SK-N-SH treated with all-trans-retinoic acid at 6 μM for 48 hours (cell line): ENCODE measurements at regions not wholly inside any gene's neighbourhood (a gene's known extent, or its start where the extent isn't known, plus 50 kb on each side); places are given as distances from the start of the nearest gene placed in this dataset.

Experiments used
- ATAC-seq: fragments of 200-7000 bp; cut with Tn5 transposase; 3 replicates; pipeline ENCODE4 v1.9.1; 2020; ENCODE audit warnings: mild to moderate bottlenecking, moderate library complexity
- ARNTL ChIP-seq: fragments of 450-650 bp; formaldehyde crosslinking; IDR thresholded peaks from 2 replicates; pipeline ENCODE4 v1.5.0; 2020; ENCODE audit warnings: low read depth, mild to moderate bottlenecking, moderate library complexity, borderline replicate concordance
- CSDC2 ChIP-seq: fragments of 250-450 bp; sonication (Bioruptor Pico); IDR thresholded peaks from 2 replicates; pipeline ENCODE4 v1.5.0; 2020; ENCODE audit warnings: mild to moderate bottlenecking, moderate library complexity
- CSRNP3 ChIP-seq: fragments of 250-450 bp; sonication (Bioruptor Pico); IDR thresholded peaks from 2 replicates; pipeline ENCODE4 v1.5.1; 2021; ENCODE audit warnings: mild to moderate bottlenecking, moderate library complexity
- ESRRG ChIP-seq: fragments of 250-450 bp; sonication (Bioruptor Pico); IDR thresholded peaks from 2 replicates; pipeline ENCODE4 v1.6.1; 2021; ENCODE audit warnings: mild to moderate bottlenecking
- GLIS3 ChIP-seq: fragments of 250-450 bp; sonication (Bioruptor Pico); IDR thresholded peaks from 2 replicates; pipeline ENCODE4 v1.5.0; 2020; ENCODE audit warnings: mild to moderate bottlenecking, moderate library complexity
- ISL1 ChIP-seq: fragments of 250-450 bp; sonication (Bioruptor Pico); IDR thresholded peaks from 2 replicates; pipeline ENCODE4 v2.1.2; 2022; ENCODE audit warnings: mild to moderate bottlenecking, moderate library complexity
- OSR1 ChIP-seq: fragments of 250-450 bp; sonication (Bioruptor Pico); IDR thresholded peaks from 2 replicates; pipeline ENCODE4 v1.8.0; 2022; ENCODE audit warnings: moderate library complexity, mild to moderate bottlenecking, inconsistent platforms
- PATZ1 ChIP-seq: fragments of 250-450 bp; sonication (Bioruptor Pico); IDR thresholded peaks from 2 replicates; pipeline ENCODE4 v1.8.0; 2020; ENCODE audit warnings: mild to moderate bottlenecking, moderate library complexity, borderline replicate concordance
- PPARA ChIP-seq: fragments of 250-450 bp; sonication (Bioruptor Pico); IDR thresholded peaks from 2 replicates; pipeline ENCODE4 v1.5.0; 2020; ENCODE audit warnings: mild to moderate bottlenecking, borderline replicate concordance
- SNAI2 ChIP-seq: fragments of 250-450 bp; sonication (Bioruptor Pico); IDR thresholded peaks from 2 replicates; pipeline ENCODE4 v1.5.0; 2020; ENCODE audit warnings: mild to moderate bottlenecking, moderate library complexity
- TOX ChIP-seq: fragments of 250-450 bp; sonication (Bioruptor Pico); IDR thresholded peaks from 2 replicates; pipeline ENCODE4 v1.8.0; 2021; ENCODE audit warnings: mild to moderate bottlenecking, moderate library complexity, borderline replicate concordance
- TSHZ2 ChIP-seq: fragments of 250-450 bp; sonication (Bioruptor Pico); IDR thresholded peaks from 2 replicates; pipeline ENCODE4 v1.5.0; 2020; ENCODE audit warnings: mild to moderate bottlenecking, moderate library complexity
- ZC3H10 ChIP-seq: fragments of 250-450 bp; sonication (Bioruptor Pico); IDR thresholded peaks from 2 replicates; pipeline ENCODE4 v1.5.1; 2021; ENCODE audit warnings: mild to moderate bottlenecking, moderate library complexity
- ZFP30 ChIP-seq: fragments of 450-650 bp; formaldehyde crosslinking; IDR thresholded peaks from 2 replicates; pipeline ENCODE4 v1.5.0; 2022; ENCODE audit warnings: mild to moderate bottlenecking, moderate library complexity
- ZNF565 ChIP-seq: fragments of 450-650 bp; formaldehyde crosslinking; conservative IDR thresholded peaks from 2 replicates; pipeline ENCODE4 v1.5.0; 2020; ENCODE audit warnings: low read depth, mild to moderate bottlenecking, moderate library complexity
- ZNF70 ChIP-seq: fragments of 450-650 bp; formaldehyde crosslinking; IDR thresholded peaks from 2 replicates; pipeline ENCODE4 v1.5.0; 2020; ENCODE audit warnings: mild to moderate bottlenecking, moderate library complexity
- ZNF8 ChIP-seq: fragments of 450-650 bp; formaldehyde crosslinking; IDR thresholded peaks from 2 replicates; pipeline ENCODE4 v1.5.0; 2020; ENCODE audit warnings: mild to moderate bottlenecking, moderate library complexity
- TF ChIP-seq, protein P1 (sequence below): fragments of 250-450 bp; sonication (Bioruptor Pico); IDR thresholded peaks from 2 replicates; pipeline ENCODE4 v1.5.1; 2020; ENCODE audit warnings: low read depth, mild to moderate bottlenecking, moderate library complexity
- TF ChIP-seq, protein P2 (sequence below): fragments of 250-450 bp; sonication (Bioruptor Pico); IDR thresholded peaks from 2 replicates; pipeline ENCODE4 v1.8.0; 2021; ENCODE audit warnings: low read depth, mild to moderate bottlenecking, moderate library complexity, borderline replicate concordance

- no peak for TF ChIP-seq CSDC2
- TF ChIP-seq ZNF8 (CRISPR knock-in tag), result no peak
- TF ChIP-seq GLIS3, result no peak
- no peak for TF ChIP-seq ZFP30 (CRISPR knock-in tag)
- TF ChIP-seq ZNF70 (CRISPR knock-in tag), result no peak
- TF ChIP-seq ESRRG (CRISPR knock-in tag), result no peak
- TF ChIP-seq, protein P1, sequence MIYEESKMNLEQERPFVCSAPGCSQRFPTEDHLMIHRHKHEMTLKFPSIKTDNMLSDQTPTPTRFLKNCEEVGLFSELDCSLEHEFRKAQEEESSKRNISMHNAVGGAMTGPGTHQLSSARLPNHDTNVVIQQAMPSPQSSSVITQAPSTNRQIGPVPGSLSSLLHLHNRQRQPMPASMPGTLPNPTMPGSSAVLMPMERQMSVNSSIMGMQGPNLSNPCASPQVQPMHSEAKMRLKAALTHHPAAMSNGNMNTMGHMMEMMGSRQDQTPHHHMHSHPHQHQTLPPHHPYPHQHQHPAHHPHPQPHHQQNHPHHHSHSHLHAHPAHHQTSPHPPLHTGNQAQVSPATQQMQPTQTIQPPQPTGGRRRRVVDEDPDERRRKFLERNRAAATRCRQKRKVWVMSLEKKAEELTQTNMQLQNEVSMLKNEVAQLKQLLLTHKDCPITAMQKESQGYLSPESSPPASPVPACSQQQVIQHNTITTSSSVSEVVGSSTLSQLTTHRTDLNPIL (CRISPR knock-in tag), result no peak
- no peak for TF ChIP-seq TSHZ2 (CRISPR knock-in tag)
- TF ChIP-seq ISL1 (CRISPR knock-in tag), result no peak
- no peak for TF ChIP-seq SNAI2 (CRISPR knock-in tag)
- ATAC-seq, result peak; percentile 40
Observed at GRCh38 chr12:4987076-4988046, 56.3 kb upstream of the KCNA5 start.

- TF ChIP-seq ESRRG (CRISPR knock-in tag), result no peak
- no peak for TF ChIP-seq PPARA
- TF ChIP-seq ZNF70 (CRISPR knock-in tag), result no peak
- no peak for TF ChIP-seq PATZ1 (CRISPR knock-in tag)
- TF ChIP-seq ZFP30 (CRISPR knock-in tag), result no peak
- TF ChIP-seq ARNTL (CRISPR knock-in tag), result no peak
- no peak for TF ChIP-seq ZNF565 (CRISPR knock-in tag)
- TF ChIP-seq ISL1 (CRISPR knock-in tag), result no peak
- no peak for TF ChIP-seq CSRNP3 (CRISPR knock-in tag)
- TF ChIP-seq ZC3H10 (CRISPR knock-in tag), result no peak
- TF ChIP-seq, protein P1 (CRISPR knock-in tag), result no peak
- TF ChIP-seq, protein P2, sequence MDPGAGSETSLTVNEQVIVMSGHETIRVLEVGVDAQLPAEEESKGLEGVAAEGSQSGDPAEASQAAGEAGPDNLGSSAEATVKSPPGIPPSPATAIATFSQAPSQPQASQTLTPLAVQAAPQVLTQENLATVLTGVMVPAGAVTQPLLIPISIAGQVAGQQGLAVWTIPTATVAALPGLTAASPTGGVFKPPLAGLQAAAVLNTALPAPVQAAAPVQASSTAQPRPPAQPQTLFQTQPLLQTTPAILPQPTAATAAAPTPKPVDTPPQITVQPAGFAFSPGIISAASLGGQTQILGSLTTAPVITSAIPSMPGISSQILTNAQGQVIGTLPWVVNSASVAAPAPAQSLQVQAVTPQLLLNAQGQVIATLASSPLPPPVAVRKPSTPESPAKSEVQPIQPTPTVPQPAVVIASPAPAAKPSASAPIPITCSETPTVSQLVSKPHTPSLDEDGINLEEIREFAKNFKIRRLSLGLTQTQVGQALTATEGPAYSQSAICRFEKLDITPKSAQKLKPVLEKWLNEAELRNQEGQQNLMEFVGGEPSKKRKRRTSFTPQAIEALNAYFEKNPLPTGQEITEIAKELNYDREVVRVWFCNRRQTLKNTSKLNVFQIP (CRISPR knock-in tag), result no peak
- TF ChIP-seq SNAI2 (CRISPR knock-in tag), result no peak
- TF ChIP-seq TOX, result no peak
- ATAC-seq, result no peak
Observed at GRCh38 chr12:4991373-4991772, 52.3 kb upstream of the KCNA5 start.

- no peak for ATAC-seq
- TF ChIP-seq OSR1 (CRISPR knock-in tag), result no peak
- no peak for TF ChIP-seq ISL1 (CRISPR knock-in tag)
- TF ChIP-seq ZNF70 (CRISPR knock-in tag), result no peak
- no peak for TF ChIP-seq TSHZ2 (CRISPR knock-in tag)
- no peak for TF ChIP-seq ARNTL (CRISPR knock-in tag)
- TF ChIP-seq ZFP30 (CRISPR knock-in tag), result no peak
- no peak for TF ChIP-seq TOX
- no peak for TF ChIP-seq GLIS3
- no peak for TF ChIP-seq PPARA
- TF ChIP-seq PATZ1 (CRISPR knock-in tag), result no peak
- no peak for TF ChIP-seq ZC3H10 (CRISPR knock-in tag)
- TF ChIP-seq ZNF565 (CRISPR knock-in tag), result no peak
Observed at GRCh38 chr12:4991801-4992200, 51.9 kb upstream of the KCNA5 start.
